H1 (cell line): ENCODE measurements at regions not wholly inside any gene's neighbourhood (a gene's known extent, or its start where the extent isn't known, plus 50 kb on each side); places are given as distances from the start of the nearest gene placed in this dataset.

Experiments used
- CTCF ChIA-PET: fragments of 300-600 bp; sonication (Branson Sonifier 250); formaldehyde crosslinking; loops from one replicate; lab custom pipeline; 2021; ENCODE audit not compliant: partially characterized antibody; lab: Charles Lee
- POLR2A ChIA-PET: fragments of 300-600 bp; sonication (Branson Sonifier 250); formaldehyde crosslinking; loops from one replicate; lab custom pipeline; 2021; ENCODE audit warnings: inconsistent platforms; ENCODE audit not compliant: partially characterized antibody; lab: Charles Lee
- DNase-seq, 2 experiments: peaks; one replicate each; pipeline versions ENCODE4 v3.0.0 to v3.0.0-alpha.2; 2010 to 2022; ENCODE audit warnings: low spot score in 2 of 2, low read depth in 1 of 2, mixed read lengths in 1 of 2
- FAIRE-seq: peaks from 2 replicates; lab custom pipeline; 2011; peaks lifted over from hg19 to GRCh38; lab: Jason Lieb, UNC
- H2AFZ ChIP-seq: 2 replicates; pipeline ENCODE4 v1.8.1; 2012; ENCODE audit warnings: low read length, inconsistent platforms
- H2AK5ac ChIP-seq: 2 replicates; pipeline ENCODE4 v1.6.1; 2013; ENCODE audit warnings: low read depth, low read length
- H2BK120ac ChIP-seq: replicated peaks from 2 replicates; pipeline ENCODE3; 2013; ENCODE audit warnings: low read depth, low read length, inconsistent platforms
- H2BK12ac ChIP-seq: 2 replicates; pipeline ENCODE4 v1.6.1; 2013; ENCODE audit warnings: low read depth, low read length
- H2BK15ac ChIP-seq: 2 replicates; pipeline ENCODE4 v1.6.1; 2013; ENCODE audit warnings: low read length
- H2BK20ac ChIP-seq: 2 replicates; pipeline ENCODE4 v1.6.1; 2013; ENCODE audit warnings: low read length
- H2BK5ac ChIP-seq: 2 replicates; pipeline ENCODE4 v1.6.1; 2013; ENCODE audit warnings: low read depth, low read length
- H3K14ac ChIP-seq: 2 replicates; pipeline ENCODE4 v1.6.1; 2013; ENCODE audit warnings: inconsistent platforms; ENCODE audit not compliant: insufficient read length
- H3K18ac ChIP-seq: 2 replicates; pipeline ENCODE4 v1.6.1; 2013; ENCODE audit warnings: low read length; ENCODE audit errors: extremely low read depth
- H3K23ac ChIP-seq: 2 replicates; pipeline ENCODE4 v1.6.1; 2013; ENCODE audit warnings: inconsistent platforms; ENCODE audit not compliant: insufficient read length
- H3K23me2 ChIP-seq: 2 replicates; pipeline ENCODE4 v1.6.1; 2013; ENCODE audit warnings: low read depth, low read length
- H3K27ac ChIP-seq: 2 replicates; pipeline ENCODE4 v1.6.1; 2011; ENCODE audit warnings: low read depth, low read length, inconsistent platforms
- H3K27me3 ChIP-seq, 4 experiments: replicated peaks in 1 of 4; 1 replicate in 1 of 4; 2 replicates in 3 of 4; pipeline versions ENCODE4 v1.6.1 to v1.8.1; 2011 to 2013; ENCODE audit warnings: low read length in 3 of 4, mild to moderate bottlenecking in 3 of 4, inconsistent platforms in 2 of 4, mixed read lengths in 2 of 4, moderate library complexity in 1 of 4; ENCODE audit not compliant: control insufficient read depth in 3 of 4, insufficient read depth in 3 of 4; ENCODE audit errors: extremely low read depth in 1 of 4
- H3K36me3 ChIP-seq, 4 experiments: 2 replicates each; pipeline versions ENCODE4 v1.6.1 to v1.8.1; 2011 to 2013; ENCODE audit warnings: mild to moderate bottlenecking in 4 of 4, low read length in 3 of 4, moderate library complexity in 2 of 4, control low read depth in 1 of 4, inconsistent platforms in 1 of 4; ENCODE audit not compliant: insufficient read depth in 4 of 4, control insufficient read depth in 2 of 4
- H3K4ac ChIP-seq: replicated peaks from 2 replicates; pipeline ENCODE3; 2013; ENCODE audit warnings: low read length, low read depth, mixed read lengths, inconsistent platforms; ENCODE audit not compliant: insufficient read length
- H3K4me1 ChIP-seq, 4 experiments: replicated peaks in 1 of 4; 1 replicate in 1 of 4; 2 replicates in 3 of 4; pipeline versions ENCODE4 v1.6.1 to v1.8.1; 2011 to 2013; ENCODE audit warnings: low read length in 3 of 4, inconsistent platforms in 2 of 4, mixed read lengths in 1 of 4; ENCODE audit not compliant: insufficient read depth in 4 of 4, control insufficient read depth in 3 of 4
- H3K4me2 ChIP-seq, 2 experiments: 2 replicates each; pipeline versions ENCODE4 v1.6.1 to v1.8.1; 2011 to 2013; ENCODE audit warnings: low read depth in 2 of 2, low read length in 2 of 2, control low read depth in 1 of 2, inconsistent platforms in 1 of 2, mild to moderate bottlenecking in 1 of 2; ENCODE audit not compliant: insufficient read depth in 1 of 2
- H3K4me3 ChIP-seq, 4 experiments: fragments of 200-600, 300-600 bp in 1 of 4; sonication (generic), shearing (Covaris generic), sonication (Bioruptor Twin) in 1 of 4; 2 replicates each; pipeline versions ENCODE4 v1.5.1 to v1.8.1; 2011 to 2016; ENCODE audit warnings: low read length in 4 of 4, low read depth in 3 of 4, control low read depth in 2 of 4, inconsistent platforms in 2 of 4, mild to moderate bottlenecking in 2 of 4, mixed read lengths in 1 of 4, moderate library complexity in 1 of 4; ENCODE audit not compliant: insufficient read depth in 2 of 4; ENCODE audit errors: extremely low read depth in 1 of 4
- H3K56ac ChIP-seq: replicated peaks from 2 replicates; pipeline ENCODE3; 2013; ENCODE audit warnings: low read depth, mild to moderate bottlenecking, mixed read lengths, low read length, inconsistent platforms; ENCODE audit not compliant: insufficient read length
- H3K79me1 ChIP-seq: 2 replicates; pipeline ENCODE4 v1.6.1; 2013; ENCODE audit warnings: low read depth, low read length, control low read depth
- H3K79me2 ChIP-seq, 2 experiments: 2 replicates each; pipeline versions ENCODE4 v1.6.1 to v1.8.1; 2012 to 2013; ENCODE audit warnings: low read length in 2 of 2, mild to moderate bottlenecking in 2 of 2, inconsistent platforms in 1 of 2; ENCODE audit not compliant: insufficient read depth in 2 of 2, control insufficient read depth in 1 of 2
- H3K9ac ChIP-seq, 4 experiments: replicated peaks in 1 of 4; 1 replicate in 1 of 4; 2 replicates in 3 of 4; pipeline versions ENCODE4 v1.6.1 to v1.8.1; 2011 to 2013; ENCODE audit warnings: low read depth in 3 of 4, low read length in 3 of 4, control low read depth in 2 of 4, mild to moderate bottlenecking in 2 of 4, moderate library complexity in 2 of 4, inconsistent platforms in 1 of 4; ENCODE audit errors: extremely low read depth in 1 of 4
- H3K9me3 ChIP-seq, 2 experiments: 2 replicates each; pipeline versions ENCODE4 v1.6.1 to v1.8.1; 2012 to 2013; ENCODE audit warnings: mild to moderate bottlenecking in 2 of 2, moderate library complexity in 2 of 2, control low read depth in 1 of 2, inconsistent platforms in 1 of 2, low read depth in 1 of 2, low read length in 1 of 2, mixed read lengths in 1 of 2; ENCODE audit not compliant: insufficient read depth in 2 of 2
- H4K20me1 ChIP-seq, 2 experiments: replicated peaks in 1 of 2; 2 replicates each; pipeline versions ENCODE3 to v1.8.1; 2011 to 2013; ENCODE audit warnings: inconsistent platforms in 2 of 2, low read length in 2 of 2, mild to moderate bottlenecking in 1 of 2; ENCODE audit not compliant: insufficient read depth in 2 of 2, control insufficient read depth in 1 of 2
- H4K5ac ChIP-seq: 2 replicates; pipeline ENCODE4 v1.6.1; 2013; ENCODE audit warnings: low read length, low read depth, mixed read lengths, inconsistent platforms; ENCODE audit not compliant: insufficient read length
- H4K8ac ChIP-seq: 2 replicates; pipeline ENCODE4 v1.8.0; 2013; ENCODE audit warnings: mild to moderate bottlenecking, moderate library complexity, low read length, inconsistent platforms; ENCODE audit not compliant: insufficient read depth; ENCODE audit errors: extremely low read depth
- H4K91ac ChIP-seq: replicated peaks from 2 replicates; pipeline ENCODE3; 2013; ENCODE audit warnings: low read length, mixed read lengths, inconsistent platforms; ENCODE audit not compliant: insufficient read length
- BRCA1 ChIP-seq: IDR thresholded peaks from 2 replicates; pipeline ENCODE4 v1.6.1; 2012; ENCODE audit warnings: low read depth, low read length, improper control_type of control experiment
- CTBP2 ChIP-seq: IDR thresholded peaks from 2 replicates; pipeline ENCODE4 v1.7.0; 2011; ENCODE audit warnings: borderline replicate concordance, mild to moderate bottlenecking, moderate library complexity, mixed read lengths, low read length; ENCODE audit not compliant: insufficient read depth, insufficient read length
- HDAC6 ChIP-seq: IDR thresholded peaks from one replicate; pipeline ENCODE4 v1.7.1; 2012; ENCODE audit warnings: low read depth, mild to moderate bottlenecking, inconsistent platforms, low read length, moderate library complexity
- NRF1 ChIP-seq: IDR thresholded peaks from 2 replicates; pipeline ENCODE4 v1.6.1; 2011; ENCODE audit warnings: mild to moderate bottlenecking, low read depth, low read length, improper control_type of control experiment
- RXRA ChIP-seq: IDR thresholded peaks from 2 replicates; pipeline ENCODE4 v1.6.1; 2011; ENCODE audit warnings: low read depth, mild to moderate bottlenecking, low read length, moderate library complexity; ENCODE audit not compliant: insufficient read depth
- ZNF274 ChIP-seq: IDR thresholded peaks from 2 replicates; pipeline ENCODE4 v1.7.0; 2012; ENCODE audit warnings: low read length, borderline replicate concordance; ENCODE audit errors: extremely low read depth

GRCh38 chr4:152239216-152239615 lies 296.7 kb downstream of the FBXW7 start:
- ChIA-PET CTCF (interaction anchor here (0.8 to 1.0 kb wide), 3 partner anchors 10 to 31 kb away, joined by 3 to 5 read pairs (median 4); no protein-coding TSS in a partner anchor), POLR2A (interaction anchor here (0.6 kb wide), 1 partner anchor 200 kb away, joined by 3 read pairs; no protein-coding TSS in a partner anchor)
- no peaks in the 10 kb centered on the region for H4K20me1 ChIP-seq
- H2BK15ac ChIP-seq = no peak overlapping the region
- no peak overlapping the region for H3K56ac ChIP-seq
- H2BK20ac ChIP-seq = no peak overlapping the region
- H3K23ac ChIP-seq = no peak overlapping the region
- H3K9me3 ChIP-seq = no peaks in the 10 kb centered on the region
- FAIRE-seq (no peak), DNase-seq (no peak)
- no peaks in the 10 kb centered on the region for H3K79me1 ChIP-seq
- no peaks in the 10 kb centered on the region for H3K36me3 ChIP-seq
- no peak overlapping the region for H2AFZ ChIP-seq
- no peak overlapping the region for H2BK5ac ChIP-seq
- H4K91ac ChIP-seq = no peak overlapping the region
- H3K79me2 ChIP-seq = no peaks in the 10 kb centered on the region
- H3K27me3 ChIP-seq = no peaks in the 10 kb centered on the region
- H3K4ac ChIP-seq = no peak overlapping the region
- no peak overlapping the region for H2BK12ac ChIP-seq
- H3K14ac ChIP-seq = no peak overlapping the region
- no peak overlapping the region for H4K5ac ChIP-seq
- H3K27ac ChIP-seq = no peak overlapping the region
- H3K23me2 ChIP-seq = no peaks in the 10 kb centered on the region
- H3K4me2 ChIP-seq = no peak overlapping the region
- H3K4me1 ChIP-seq = no peaks in the 10 kb centered on the region
- no peak overlapping the region for H3K9ac ChIP-seq
- no peak overlapping the region for H2AK5ac ChIP-seq
- no peak overlapping the region for H2BK120ac ChIP-seq
- H3K18ac ChIP-seq = no peak overlapping the region
- TF ChIP-seq BRCA1 (no peak), RXRA (no peak), NRF1 (no peak), CTBP2 (no peak), ZNF274 (no peak), HDAC6 (no peak)
- no peak overlapping the region for H4K8ac ChIP-seq
- no peak overlapping the region for H3K4me3 ChIP-seq
